TTC549 (cell line): ENCODE measurements at regions not wholly inside any gene's neighbourhood (a gene's known extent, or its start where the extent isn't known, plus 50 kb on each side); places are given as distances from the start of the nearest gene placed in this dataset.

ENCODE experiments used
- FAIRE-seq: peaks from 2 replicates; lab custom pipeline; 2012; peaks lifted over from hg19 to GRCh38; lab: Jason Lieb, UNC

DNA sequence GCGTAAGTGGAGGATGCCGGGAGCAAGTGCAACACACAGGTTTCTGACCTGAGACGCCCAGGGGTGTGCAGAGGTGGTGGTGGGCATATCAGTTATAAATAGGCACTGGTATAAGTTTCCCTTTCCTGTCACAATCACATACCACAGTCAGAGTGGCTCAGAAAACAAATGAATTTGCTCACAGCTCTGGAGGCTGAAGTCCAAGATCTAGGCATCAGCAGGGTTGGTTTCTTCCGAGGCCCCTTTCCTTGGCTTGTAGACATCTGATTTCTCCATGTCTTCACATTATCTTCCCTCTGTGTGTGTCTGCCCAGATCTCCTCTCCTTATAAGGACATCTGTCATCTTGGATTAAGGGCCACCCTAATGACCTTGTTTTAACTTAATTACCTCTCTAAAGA, 250.5 kb upstream of the TNRC6C start:
- FAIRE-seq, result no peak

DNA sequence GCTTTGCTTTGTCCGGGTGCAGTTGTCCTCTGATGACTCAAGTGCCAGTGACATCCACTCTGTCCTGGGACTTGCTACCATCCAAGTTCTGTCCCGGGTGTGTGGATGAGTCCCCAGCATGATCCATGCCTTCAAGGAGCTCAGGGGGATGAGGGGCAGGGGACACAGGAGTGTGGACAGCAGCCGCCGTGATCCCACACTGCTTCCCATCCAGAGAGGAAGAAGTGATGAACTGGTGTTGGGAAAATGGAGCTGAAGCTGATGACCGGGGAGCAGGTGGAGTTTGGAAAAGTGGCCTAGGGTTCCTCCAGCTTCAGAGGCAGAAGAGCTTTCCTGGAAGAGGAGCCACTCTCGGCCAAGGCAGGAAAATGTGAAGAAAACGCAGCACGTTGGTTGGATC, 249.6 kb upstream of the TNRC6C start:
- no peak for FAIRE-seq

DNA sequence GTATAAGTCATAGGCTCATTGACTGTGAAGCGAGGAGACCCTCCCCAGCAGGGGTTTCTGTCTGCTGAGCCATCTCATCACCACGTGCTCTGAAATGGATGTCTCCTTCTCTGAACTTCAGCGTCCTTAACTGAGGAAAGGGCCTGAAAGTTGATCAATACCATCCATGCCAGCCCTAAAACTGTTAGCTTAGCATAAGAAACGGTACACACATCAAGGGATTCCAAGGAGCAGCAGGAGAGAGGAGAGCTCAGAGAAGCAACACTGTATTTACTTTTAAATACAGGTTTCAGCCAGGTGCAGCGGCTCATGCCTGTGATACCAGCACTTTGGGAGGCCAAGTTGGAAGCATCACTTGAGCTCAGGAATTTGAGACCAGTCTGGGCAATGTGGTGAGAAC, 248.9 kb upstream of the TNRC6C start:
- no peak for FAIRE-seq

DNA sequence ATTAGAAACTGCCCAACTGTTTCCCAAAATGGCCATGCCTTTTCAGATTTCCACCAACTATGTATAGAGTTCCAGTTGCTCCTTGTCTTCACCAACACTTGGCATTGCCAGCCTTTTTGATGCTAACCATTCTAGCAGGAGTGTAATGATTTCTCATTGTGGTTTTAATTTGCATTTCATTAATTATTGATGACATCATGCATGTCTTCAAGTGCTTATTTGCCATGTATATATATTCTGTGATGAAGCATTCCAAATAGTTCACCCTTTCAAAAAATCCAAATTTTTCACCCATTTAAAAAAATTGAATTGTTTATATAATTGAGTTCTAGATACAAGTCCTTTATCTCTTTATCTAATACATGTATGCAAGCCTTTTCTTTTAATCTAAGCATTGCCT, 245.9 kb upstream of the TNRC6C start:
- no peak for FAIRE-seq

DNA sequence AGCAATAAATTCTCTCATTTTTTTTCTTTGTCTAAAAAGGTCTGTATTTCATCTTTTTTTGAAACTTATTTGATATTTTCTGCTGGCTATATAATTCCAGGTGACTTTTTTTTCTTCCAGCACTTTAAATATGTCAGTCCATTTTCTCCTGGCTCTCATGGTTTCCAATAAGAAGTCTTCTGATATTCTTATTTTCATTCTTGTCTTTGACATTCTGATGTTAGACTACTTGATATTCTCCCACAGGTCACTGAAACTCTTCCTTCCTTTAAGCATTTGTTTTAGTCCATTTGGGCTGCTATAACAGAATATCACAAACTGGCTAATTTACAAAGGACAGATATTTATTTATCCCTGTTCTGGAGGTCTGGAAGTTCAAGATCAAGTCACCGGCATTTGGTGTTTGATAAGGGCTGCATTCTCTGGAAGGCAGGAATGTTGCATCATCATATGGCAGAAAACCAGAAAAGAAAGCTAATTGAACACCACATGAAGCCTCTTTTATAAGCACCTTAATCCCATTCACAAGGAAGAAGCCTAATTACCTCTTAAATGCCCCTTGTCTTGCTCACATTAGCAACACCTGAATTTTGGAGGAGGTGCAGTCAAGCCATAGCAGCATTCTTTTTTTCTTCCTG, 242.1 kb upstream of the TNRC6C start:
- FAIRE-seq, result no peak

DNA sequence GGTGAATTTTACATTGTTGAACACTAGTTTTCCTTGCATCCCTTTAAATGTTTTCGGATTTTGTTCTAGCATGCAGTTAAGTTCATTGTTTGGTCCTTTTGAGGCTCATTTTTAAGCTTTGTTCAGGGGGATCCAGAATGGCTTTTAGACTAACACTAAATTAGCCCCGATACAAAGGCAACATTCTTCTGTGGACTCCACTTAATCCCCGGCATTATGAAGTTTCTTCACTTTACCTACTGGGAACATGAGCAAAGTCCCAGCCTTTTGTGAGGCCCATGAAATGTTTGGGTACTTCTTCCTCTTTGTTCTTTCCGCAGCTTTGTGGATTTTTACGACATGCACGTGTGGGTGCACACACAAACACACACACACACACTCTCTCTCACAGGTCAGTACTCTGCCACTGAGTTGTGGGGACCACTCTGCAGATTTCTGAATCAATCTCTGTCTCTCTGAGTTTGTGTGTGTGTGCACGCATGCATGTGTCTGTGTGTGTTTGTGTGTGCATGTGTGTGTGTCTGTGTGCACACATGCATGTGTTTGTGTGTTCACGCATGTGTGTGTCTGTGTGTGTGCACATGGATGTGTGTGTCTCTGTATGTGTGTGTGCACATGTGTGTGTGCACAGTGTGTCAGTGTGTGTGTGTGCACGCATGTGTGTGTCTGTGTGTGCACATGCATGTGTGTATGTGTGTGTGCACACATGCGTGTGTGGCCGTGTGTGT, 240.4 kb upstream of the TNRC6C start:
- FAIRE-seq, result no peak

DNA sequence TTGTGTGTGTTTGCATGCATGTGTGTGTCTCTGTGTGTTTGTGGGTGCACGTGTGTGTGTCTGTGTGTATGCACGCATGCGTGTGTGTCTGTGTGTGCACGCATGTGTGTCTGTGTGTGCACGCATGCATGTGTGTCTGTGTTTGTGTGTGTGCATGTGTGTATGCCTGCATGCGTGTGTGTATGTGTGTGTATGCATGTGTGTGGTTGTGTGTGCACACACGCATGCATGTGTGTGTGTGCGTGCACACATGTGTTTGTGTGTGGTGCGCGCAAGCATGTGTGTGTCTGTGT, 239.9 kb upstream of the TNRC6C start:
- no peak for FAIRE-seq

DNA sequence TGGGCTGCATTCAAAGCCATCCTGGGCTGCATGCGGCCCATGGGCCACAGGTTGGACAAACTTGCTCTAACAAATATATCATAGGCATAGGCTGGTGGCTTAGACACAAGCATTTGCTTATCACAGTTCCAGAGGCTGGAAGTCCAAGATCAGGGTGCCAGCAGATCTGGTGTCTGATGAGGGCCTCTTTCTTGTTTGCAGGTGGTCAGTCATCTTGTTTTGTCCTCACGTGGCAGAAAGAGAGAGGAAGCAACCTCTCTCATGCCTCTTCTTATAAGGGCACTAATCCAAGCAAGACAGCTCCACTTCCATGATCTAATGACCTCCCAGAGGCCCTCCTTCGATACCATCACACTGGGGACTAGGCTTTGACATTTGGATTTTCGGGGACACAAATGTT, 238.7 kb upstream of the TNRC6C start:
- FAIRE-seq, result no peak

DNA sequence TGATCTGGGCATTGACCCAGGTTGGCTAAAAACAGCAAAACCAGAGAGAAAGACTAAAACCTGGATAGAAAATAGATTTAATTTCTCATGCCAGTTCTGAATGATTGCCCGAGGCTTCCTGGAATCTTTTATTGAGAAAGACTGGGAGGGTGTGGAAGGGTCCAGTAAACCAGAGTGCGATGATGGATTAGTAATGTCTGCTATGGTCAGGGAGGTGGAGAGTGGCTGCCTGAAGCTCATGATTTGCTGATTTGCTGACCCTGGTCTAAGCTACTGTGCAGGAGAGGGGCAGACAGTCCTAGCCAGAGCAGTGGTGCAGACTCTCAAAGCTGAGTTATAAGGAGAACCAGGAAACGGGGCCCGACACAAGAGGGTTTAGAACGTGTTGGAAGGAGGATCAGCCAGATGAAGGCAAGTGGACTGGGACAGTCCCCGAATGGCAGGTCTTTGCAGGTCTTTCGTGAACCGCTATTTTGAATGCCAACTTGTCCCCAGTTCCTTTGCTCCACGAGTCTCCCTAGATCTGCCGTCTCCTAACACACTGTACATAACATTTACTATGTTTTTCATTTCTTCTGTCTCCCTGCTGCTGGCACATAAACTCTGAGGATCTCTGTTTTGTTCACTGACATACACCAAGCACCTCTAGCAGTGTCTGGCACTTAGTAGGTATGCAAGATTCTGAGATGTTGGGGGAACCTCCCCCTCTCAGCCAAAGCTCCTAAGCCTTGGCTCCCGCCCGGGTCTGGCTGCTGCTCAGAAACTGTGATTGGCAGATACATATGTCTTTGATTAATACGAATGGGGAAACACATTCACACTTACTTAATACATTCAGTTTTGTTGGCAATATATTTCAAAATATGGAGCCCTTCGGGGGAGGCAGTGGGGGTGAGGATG, 237.3 kb upstream of the TNRC6C start:
- no peak for FAIRE-seq

DNA sequence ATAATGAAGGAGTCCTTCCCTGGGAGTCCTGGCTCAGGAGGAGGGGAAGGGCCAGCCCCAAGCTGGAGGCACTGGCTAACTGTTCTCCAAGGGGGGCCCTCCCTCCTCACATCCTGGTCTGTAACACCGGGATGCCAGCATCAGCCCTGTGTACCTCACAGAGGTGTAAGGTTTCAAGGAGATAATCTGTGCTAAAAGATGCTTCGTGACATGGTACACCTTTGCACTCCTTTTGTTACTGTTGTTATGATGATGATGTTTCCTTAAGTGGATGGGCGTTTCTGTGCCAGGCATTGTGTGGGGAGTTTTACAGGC, 236.7 kb upstream of the TNRC6C start:
- FAIRE-seq, result no peak

DNA sequence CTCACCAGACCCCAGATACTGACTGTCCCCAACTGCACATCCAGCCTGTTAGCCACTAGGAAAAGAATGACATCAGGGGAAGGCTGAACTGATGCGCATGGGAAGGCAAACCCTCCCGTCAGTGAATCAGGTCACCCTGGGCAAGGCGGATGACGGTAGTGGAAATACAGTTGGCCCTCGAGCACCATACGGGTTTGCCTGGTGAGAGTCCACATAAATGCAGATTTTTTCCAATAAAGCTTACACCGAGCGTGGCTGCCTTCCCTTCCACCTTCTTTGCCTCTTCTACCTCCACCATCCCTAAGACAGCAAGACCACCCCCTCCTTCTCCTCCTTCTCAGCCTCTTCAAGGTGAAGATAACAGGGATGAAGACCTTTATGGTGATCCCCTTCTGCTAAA, 236.1 kb upstream of the TNRC6C start:
- FAIRE-seq, result no peak

DNA sequence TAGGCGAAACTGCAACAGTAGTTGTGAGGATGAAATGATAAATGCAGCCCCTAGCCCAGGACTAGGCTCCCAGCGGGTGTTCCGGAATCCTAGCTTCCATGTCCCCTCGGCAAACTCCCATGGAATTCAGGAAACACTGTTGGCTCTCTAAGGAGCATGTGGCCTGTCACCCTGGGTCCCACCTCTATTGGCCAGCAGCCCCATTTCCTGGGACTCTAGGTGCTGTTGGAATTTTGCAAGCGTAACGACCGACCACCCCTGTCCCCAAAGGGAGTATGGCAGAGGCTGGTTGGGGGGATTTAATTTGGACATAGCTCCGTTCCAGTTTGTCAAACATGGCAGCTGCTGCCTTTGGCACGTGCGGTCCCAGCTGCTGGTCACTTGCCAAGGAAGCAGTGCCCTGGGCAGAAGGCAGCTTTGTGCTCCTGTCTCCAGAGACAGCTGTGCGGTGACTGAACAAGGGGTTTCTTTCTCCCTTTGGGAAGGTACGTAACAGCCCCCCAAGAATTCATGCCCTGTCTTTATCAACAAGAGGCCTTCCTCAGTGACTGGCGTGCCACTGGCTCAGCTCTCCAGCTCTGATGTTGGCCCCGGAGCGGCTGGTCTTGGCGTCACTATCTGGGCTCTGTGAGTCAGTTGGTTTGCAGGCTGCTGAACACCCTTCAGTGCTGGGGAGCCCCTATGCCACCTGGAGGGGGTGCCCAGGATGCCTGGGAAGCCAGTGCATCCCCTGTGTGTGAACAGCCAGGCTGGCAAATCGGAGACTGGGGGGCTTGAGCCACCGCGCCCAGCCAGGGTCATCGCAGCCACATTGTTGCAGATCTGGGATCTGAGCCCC, 235.2 kb upstream of the TNRC6C start:
- FAIRE-seq, result no peak

DNA sequence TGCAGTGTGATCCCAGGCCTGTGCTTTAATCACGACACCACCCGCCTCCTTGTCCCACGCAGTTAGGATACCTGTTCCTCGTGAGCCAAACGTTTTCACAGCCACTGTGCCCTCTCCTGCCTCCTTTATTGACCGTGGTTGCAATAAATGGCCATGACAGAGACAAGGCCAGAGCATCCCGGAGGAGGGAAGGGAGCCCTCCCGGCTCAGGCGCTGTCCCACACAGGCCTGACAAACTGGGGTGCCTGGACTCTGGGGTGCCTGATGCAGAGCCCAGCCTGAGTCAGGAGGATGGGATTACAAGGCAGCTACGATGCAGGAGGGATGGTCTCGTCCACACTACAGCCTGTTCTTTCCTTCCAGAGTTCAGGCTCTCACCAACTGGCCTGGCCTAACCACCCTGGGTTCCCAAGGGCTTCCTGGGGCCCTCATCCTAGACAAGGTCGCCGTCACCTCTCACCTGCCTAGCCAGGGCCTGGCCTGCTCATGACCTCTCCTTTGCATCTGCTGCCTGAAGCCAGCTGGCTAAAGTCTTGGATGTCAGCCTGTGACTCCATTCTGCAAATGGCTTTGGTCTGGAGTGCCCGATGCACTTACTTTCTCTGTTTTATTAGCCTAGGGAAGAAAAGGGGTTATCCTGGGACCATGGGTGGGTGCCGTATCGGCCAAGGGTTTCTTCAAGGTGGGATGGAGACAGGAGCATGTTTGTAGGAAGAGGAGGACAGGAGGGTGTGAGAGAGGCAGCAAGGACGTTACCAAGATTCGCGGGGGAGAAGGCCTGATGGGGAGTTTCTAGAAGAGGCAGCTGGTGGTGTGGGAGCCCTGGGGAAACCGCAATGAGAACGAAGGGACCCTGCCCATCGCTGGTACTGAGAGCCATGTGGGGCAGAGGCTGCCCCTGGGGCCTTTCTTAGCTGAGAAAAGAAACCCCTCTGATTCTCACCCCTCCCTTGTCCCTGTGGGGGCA, 234.3 kb upstream of the TNRC6C start:
- FAIRE-seq, result no peak

DNA sequence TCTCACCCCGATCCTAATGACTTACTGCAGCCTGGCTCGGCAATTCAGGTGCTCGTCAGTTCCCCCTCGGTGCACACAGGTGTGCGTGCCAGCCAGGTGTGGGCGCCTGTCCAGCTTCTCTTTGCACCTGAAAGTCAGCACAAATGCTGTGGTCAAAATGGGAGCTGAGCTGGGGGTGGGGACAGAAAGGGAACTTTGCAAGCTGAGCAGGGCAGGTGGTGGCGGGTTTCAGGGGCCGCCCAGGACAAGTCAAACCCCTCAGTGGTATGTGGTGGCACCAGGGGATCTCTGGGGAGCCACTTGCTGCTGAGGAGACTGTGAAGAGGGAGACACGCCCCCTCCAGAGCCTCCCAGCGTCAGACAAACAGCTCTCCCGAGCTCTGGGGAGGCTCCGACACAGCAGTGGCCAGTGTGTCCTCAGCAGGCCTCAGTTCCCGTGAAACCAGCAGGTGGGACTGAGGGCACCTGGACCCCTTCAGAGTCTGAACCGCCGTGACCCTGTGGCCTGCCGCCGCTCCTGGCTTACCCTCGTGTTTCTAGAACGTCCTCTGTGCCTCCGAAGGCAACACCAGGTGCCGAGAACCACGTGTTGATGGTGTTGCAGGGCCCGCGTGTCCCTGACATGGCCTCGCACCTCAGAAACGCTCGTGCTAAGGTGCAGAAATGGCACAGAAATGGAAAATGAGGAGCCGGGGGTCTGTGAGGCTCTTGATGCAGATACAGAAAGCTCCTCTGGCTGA, 233.5 kb upstream of the TNRC6C start:
- FAIRE-seq, result no peak

DNA sequence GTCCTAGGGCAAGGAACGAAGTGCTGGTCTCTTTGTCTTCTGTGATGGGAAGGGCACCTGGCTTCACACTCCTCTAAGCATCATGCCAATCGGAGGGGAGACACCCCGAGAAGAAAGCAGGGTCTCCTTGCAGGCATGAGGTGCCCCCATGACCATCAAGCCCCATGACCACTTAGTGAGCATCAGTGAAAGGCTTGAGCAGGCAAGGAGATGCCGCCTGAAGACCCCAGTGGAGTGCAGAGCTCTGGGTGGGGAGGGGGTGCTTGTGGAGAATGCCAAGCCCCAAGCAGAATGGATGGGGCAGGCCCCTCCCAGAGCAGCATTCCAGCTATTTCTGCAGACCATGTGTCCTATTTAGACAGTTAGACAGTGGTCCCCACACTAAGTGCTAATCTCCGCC, 232.7 kb upstream of the TNRC6C start:
- FAIRE-seq, result no peak

DNA sequence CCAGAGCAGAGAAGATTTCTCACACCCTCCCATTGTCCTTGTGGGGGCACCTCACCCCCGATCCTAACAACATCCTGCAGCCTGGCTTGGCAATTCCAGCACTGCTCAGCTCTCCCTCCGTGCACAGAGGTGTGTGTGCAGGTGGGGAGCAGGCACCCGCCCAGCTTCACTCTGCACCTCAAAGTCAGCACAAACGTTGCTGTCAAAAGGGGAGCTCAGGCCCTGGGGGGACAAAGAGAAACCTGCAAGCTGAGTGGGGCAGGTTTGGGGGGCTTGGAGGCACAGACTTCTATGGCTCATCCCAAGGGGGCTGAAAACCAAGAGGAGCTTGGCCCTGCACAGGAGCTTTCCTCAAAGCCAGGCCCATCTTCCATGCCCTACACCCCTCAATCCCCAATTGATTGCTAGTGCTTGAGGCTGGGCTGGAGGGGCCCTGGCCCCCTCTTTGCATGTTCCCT, 231.9 kb upstream of the TNRC6C start:
- no peak for FAIRE-seq

DNA sequence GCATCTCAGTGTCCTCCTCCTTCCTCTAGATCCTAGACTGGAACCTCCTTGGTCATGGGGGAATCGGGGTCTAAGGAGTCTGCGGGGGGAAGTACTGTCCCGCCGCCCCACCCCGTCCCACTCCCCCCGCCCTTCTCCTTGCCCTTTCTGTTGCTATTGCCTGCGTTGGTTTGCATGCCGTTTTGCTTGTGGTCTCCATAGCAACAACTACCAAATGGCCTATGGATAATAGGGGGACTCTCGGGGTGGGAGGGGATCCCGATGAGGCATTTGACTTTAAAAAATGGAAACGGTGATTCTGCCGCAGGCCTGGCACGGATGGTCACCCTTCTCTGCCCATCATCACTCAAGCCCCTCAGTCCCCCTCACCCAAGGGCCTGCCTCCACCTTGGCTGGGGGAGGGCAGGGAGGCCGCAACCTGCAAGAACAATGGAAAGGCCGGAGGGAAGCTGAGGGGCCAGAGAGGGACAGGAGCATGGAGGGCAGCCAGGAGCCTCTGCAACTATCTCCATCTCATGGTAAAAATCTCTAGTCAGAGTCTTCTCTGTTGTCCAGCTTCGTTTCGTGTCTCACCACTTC, 231.4 kb upstream of the TNRC6C start:
- no peak for FAIRE-seq

DNA sequence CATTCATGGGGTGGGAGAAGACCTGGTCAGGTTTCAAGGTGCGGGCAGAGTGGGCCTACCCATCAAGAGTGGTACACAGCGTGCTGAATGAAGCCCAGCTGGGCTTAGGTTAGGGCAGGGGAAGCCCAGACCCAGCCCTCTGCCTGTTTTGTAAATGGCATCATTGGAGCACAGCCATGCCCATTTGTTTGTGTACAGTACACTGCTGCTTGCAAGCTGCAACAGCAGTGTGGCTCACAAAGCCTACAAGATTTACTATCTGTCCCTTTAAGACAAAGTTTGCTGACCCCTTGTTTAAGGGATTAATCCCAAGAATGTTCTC, 230.1 kb upstream of the TNRC6C start:
- no peak for FAIRE-seq

DNA sequence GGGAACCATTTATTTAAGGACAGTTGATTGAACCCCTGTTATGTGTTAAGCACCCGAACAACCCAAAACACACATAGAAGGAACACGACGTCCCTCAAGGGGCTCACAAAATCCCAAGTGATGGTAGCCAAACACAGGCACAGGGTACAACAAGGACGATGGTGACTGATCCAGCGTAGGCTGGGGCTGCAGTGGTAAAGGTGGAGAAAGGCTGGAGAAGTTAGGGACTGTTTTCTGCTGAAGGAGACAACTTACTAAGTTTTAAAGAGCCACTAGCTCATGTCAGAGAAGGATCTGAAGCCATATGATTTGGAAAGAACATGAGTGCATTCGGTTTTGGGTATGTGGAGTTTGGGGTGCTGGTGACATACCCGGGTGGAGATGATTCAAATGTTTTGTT, 229.6 kb upstream of the TNRC6C start:
- no peak for FAIRE-seq

DNA sequence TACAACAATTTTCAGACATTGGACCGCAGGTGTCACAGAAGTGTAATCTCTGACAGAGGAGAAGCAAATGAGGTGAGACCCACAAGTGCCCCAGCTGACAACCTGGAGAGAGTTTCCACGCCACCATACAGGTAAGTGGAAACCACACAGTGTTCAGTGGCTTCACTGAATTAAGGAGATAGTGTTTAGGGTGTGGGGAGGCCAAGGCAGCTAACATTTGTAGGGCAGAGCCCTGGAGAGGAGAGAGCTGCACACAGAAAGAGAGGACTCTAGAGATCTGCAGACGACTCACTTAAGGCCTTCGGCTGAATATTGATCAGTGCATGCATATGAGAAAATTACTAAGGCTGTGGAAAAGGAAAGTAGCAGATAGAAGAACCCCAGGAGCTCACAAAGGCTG, 228.9 kb upstream of the TNRC6C start:
- no peak for FAIRE-seq

DNA sequence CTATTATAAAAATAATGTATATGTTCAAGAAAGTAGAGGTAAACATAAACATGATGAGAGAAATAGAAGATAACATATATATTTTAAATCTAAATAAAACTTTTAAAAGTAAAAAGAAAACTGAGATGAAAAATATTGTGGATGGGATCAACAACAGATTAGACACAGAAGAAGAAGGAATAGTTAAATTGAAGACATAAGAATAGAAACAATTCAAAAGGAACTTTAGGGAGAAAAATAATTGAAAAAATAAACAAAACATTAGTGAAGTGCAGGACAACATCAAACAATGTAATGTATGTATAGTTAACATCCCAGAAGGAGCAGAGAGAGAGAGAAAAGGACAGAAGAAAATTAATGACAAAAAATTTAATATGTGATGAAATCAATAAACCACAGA, 228.1 kb upstream of the TNRC6C start:
- no peak for FAIRE-seq
